ENCODE measurements at regions not wholly inside any gene's neighbourhood (a gene's known extent, or its start where the extent isn't known, plus 50 kb on each side); places are given as distances from the start of the nearest gene placed in this dataset.

DNA sequence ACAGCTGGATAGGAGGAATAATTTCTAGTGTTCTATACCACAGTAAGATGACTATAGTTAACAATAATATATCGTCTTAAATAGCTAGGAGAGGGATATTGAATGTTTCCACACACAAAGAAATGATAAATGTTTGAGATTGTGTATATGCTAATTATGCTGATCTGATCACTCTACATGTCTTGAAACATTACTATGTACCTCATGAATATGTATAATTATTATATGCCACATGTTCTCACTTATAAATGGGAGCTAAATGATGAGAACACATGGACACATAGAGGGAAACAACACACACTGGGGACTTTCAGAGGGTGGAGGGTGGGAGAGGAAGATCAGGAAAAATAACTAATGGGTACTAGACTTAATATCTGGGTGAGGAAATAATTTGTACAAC is 53.2 kb upstream of the MAGEA4 start:
- Histone ChIP-seq H3K9me3 (no peaks in the 10 kb centered on the region), H3K4me1 (no peaks in the 10 kb centered on the region), H3K36me3 (no peaks in the 10 kb centered on the region), H3K27me3 (no peaks in the 10 kb centered on the region), H3K4me3 (no peak overlapping the region), H3K27ac (no peak overlapping the region)
- 69% methylated on average over 1 of the region's 1 CpG for WGBS
- DNase-seq (ENCODE audit: low spot score in 2 of 2) = no peak
- no peak for TF ChIP-seq POLR2AphosphoS5 (IDR thresholded peaks at IDR 0.05)
- no peak for TF ChIP-seq POLR2A (IDR thresholded peaks at IDR 0.05)
- TF ChIP-seq EP300 (IDR thresholded peaks at IDR 0.05) = no peak
- TF ChIP-seq, protein P1, sequence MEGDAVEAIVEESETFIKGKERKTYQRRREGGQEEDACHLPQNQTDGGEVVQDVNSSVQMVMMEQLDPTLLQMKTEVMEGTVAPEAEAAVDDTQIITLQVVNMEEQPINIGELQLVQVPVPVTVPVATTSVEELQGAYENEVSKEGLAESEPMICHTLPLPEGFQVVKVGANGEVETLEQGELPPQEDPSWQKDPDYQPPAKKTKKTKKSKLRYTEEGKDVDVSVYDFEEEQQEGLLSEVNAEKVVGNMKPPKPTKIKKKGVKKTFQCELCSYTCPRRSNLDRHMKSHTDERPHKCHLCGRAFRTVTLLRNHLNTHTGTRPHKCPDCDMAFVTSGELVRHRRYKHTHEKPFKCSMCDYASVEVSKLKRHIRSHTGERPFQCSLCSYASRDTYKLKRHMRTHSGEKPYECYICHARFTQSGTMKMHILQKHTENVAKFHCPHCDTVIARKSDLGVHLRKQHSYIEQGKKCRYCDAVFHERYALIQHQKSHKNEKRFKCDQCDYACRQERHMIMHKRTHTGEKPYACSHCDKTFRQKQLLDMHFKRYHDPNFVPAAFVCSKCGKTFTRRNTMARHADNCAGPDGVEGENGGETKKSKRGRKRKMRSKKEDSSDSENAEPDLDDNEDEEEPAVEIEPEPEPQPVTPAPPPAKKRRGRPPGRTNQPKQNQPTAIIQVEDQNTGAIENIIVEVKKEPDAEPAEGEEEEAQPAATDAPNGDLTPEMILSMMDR (IDR thresholded peaks at IDR 0.05) = no peak

DNA sequence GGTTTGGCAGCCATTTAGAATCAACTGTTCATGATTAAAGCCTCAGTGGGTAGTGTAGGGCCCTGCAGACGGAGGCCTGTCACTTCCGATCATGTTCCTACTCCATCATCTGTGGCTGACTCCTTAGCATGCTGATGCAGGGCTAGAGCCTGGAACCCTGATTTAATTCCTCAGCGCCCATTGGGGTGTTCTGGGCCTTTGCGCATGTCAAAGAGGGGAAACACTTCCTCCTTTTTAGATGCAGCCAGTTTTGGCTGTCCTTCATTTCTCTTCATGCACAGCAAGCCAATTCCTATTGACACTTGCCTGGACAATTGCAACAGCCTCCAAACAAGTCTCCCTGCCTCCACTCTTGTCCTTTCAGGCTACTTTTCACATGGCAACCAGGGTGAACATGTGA is 51.9 kb upstream of the MAGEA4 start:
- H3K9me3 ChIP-seq = no peaks in the 10 kb centered on the region
- H3K36me3 ChIP-seq = no peaks in the 10 kb centered on the region
- TF ChIP-seq EP300 (IDR thresholded peaks at IDR 0.05) (no peak), POLR2A (IDR thresholded peaks at IDR 0.05) (no peak), POLR2AphosphoS5 (IDR thresholded peaks at IDR 0.05) (no peak)
- TF ChIP-seq, protein P1 (IDR thresholded peaks at IDR 0.05) = no peak
- H3K4me1 ChIP-seq = no peaks in the 10 kb centered on the region
- no peak overlapping the region for H3K27ac ChIP-seq
- DNase-seq (ENCODE audit: low spot score in 2 of 2) = no peak
- WGBS = 74% methylated on average over 4 of the region's 4 CpGs
- H3K4me3 ChIP-seq = no peak overlapping the region
- no peaks in the 10 kb centered on the region for H3K27me3 ChIP-seq
